ENCODE measurements at regions not wholly inside any gene's neighbourhood (a gene's known extent, or its start where the extent isn't known, plus 50 kb on each side); places are given as distances from the start of the nearest gene placed in this dataset.
A peak's percentile ranks its signal among the peaks of the same experiment; 100 is the strongest.

DNA sequence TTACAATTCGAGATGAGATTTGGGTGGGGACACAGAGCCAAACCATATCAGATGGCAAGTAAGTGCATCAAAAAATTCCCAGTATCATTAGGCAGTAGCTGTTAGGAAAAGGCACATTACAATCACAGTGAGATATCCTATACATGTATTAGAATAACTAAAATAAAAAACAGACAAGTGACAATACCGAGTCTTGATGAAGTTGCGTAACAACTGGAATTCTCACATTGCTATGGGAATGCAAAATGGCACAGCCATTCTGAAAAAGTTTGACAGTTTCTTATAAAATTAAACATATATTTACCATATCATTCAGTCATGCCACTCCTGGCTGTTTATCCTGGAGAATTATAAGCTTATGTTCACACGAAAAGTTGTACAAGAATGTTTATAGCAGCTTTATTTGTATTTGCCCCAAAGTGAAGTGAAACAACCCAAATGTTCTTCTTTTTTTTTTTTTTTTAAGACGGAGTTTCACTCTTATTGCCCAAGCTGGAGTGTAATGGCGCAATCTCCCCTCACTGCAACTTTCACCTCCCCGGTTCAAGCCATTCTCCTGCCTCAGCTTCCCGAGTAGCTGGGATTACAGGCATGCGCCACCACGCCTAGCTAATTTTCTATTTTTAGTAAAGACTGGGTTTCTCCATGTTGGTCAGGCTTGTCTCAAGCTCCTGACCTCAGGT lies 93.1 kb upstream of the TLE1 start:
- Histone ChIP-seq H3K9me1 (ENCODE audit: control insufficient read depth, extremely low read depth, insufficient read depth, low read length) (no peaks in the 10 kb centered on the region), H3K27ac (ENCODE audit: control insufficient read depth, insufficient read depth, low read length) (no peak overlapping the region), H3K9me3 (ENCODE audit: control insufficient read depth, low read depth, low read length) (no peaks in the 10 kb centered on the region), H3K36me3 (ENCODE audit: control insufficient read depth in 2 of 2, extremely low read depth in 1 of 2, insufficient read depth in 2 of 2, low read length in 2 of 2) (no peaks in the 10 kb centered on the region), H3K9ac (ENCODE audit: control insufficient read depth, extremely low read depth, insufficient read depth, low read length) (no peak overlapping the region), H4K20me1 (ENCODE audit: control insufficient read depth, extremely low read depth, insufficient read depth, low read length) (no peaks in the 10 kb centered on the region), H3K27me3 (ENCODE audit: control insufficient read depth, extremely low read depth, insufficient read depth, low read length) (no peaks in the 10 kb centered on the region), H3K4me1 (ENCODE audit: control insufficient read depth, extremely low read depth, insufficient read depth, low read length) (no peaks in the 10 kb centered on the region), H3K4me2 (ENCODE audit: control insufficient read depth, extremely low read depth, insufficient read depth, low read depth, low read length) (no peak overlapping the region), H3K4me3 (ENCODE audit: control insufficient read depth in 2 of 3, extremely low read depth in 1 of 3, insufficient read depth in 2 of 3, low read depth in 1 of 3, low read length in 3 of 3) (no peak overlapping the region), H3K79me2 (ENCODE audit: control insufficient read depth, insufficient read depth, low read length) (no peaks in the 10 kb centered on the region), H2AFZ (ENCODE audit: control insufficient read depth, low read length) (no peak overlapping the region)
- DNase-seq (ENCODE audit: low read depth, low spot score) (no peak), FAIRE-seq (no peak)
- dilution Hi-C loops (cut with MboI; ENCODE audit: extremely low pct_ligation_motif_present, low sequenced_read_pairs), result no loop called here
- TF ChIP-seq EZH2 (IDR thresholded peaks at IDR 0.05; ENCODE audit: low read length), result no peak
- TF ChIP-seq, protein P1, sequence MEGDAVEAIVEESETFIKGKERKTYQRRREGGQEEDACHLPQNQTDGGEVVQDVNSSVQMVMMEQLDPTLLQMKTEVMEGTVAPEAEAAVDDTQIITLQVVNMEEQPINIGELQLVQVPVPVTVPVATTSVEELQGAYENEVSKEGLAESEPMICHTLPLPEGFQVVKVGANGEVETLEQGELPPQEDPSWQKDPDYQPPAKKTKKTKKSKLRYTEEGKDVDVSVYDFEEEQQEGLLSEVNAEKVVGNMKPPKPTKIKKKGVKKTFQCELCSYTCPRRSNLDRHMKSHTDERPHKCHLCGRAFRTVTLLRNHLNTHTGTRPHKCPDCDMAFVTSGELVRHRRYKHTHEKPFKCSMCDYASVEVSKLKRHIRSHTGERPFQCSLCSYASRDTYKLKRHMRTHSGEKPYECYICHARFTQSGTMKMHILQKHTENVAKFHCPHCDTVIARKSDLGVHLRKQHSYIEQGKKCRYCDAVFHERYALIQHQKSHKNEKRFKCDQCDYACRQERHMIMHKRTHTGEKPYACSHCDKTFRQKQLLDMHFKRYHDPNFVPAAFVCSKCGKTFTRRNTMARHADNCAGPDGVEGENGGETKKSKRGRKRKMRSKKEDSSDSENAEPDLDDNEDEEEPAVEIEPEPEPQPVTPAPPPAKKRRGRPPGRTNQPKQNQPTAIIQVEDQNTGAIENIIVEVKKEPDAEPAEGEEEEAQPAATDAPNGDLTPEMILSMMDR (optimal IDR thresholded peaks at IDR 0.05 in 1 of 3, IDR thresholded peaks at IDR 0.05 in 1 of 3, conservative IDR thresholded peaks at IDR 0.05 in 1 of 3; ENCODE audit: extremely low read depth in 1 of 3, insufficient read depth in 2 of 3, low read length in 3 of 3), result no peak

DNA sequence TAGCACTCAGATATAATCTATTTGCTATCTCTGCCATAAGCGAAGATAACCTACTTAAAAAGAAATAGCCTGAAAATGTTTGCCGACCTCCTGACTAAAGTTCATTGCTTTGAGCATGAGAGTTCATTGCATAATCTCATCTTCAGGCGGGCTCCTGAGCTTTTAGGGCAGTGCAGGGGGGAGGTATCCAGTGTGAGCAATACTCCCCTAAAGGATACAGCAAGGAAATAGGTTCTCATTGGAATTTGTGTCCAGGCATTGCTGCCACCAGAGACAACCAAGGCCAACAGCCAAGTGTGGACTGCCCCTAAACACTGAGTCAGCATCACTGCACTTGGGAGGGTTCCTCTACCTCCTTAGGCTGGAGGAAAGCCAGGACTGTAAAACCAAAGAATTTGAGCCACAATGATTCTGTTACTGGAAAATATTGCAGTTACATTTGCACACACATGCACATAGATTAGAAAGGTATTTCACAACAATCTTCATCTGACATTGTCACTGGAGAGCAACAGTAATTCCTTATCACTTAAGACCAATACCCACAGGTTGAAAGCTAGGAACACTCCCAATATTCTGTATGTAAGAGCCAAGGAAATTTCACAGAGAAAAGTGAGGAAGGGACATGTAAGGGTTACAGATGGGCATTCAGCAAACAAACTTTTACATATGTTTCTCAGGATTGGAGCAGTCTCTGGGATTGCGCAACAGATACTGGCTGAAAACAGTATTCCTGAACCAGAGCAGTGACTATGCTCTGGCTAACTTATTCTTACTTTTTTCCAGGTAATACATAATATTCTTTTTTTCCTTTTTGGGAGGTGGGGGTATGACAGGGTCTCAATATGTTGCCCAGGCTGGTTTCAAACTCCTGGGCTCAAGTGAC lies 98.6 kb upstream of the TLE1 start:
- no peaks in the 10 kb centered on the region for H3K36me3 ChIP-seq (ENCODE audit: control insufficient read depth in 2 of 2, extremely low read depth in 1 of 2, insufficient read depth in 2 of 2, low read length in 2 of 2)
- TF ChIP-seq EZH2 (IDR thresholded peaks at IDR 0.05; ENCODE audit: low read length), result no peak
- TF ChIP-seq, protein P1 (optimal IDR thresholded peaks at IDR 0.05 in 1 of 3, IDR thresholded peaks at IDR 0.05 in 1 of 3, conservative IDR thresholded peaks at IDR 0.05 in 1 of 3; ENCODE audit: extremely low read depth in 1 of 3, insufficient read depth in 2 of 3, low read length in 3 of 3), result no peak
- H3K79me2 ChIP-seq (ENCODE audit: control insufficient read depth, insufficient read depth, low read length), result no peaks in the 10 kb centered on the region
- no peak overlapping the region for H3K27ac ChIP-seq (ENCODE audit: control insufficient read depth, insufficient read depth, low read length)
- no peaks in the 10 kb centered on the region for H3K9me1 ChIP-seq (ENCODE audit: control insufficient read depth, extremely low read depth, insufficient read depth, low read length)
- H2AFZ ChIP-seq (ENCODE audit: control insufficient read depth, low read length), result no peak overlapping the region
- DNase-seq (ENCODE audit: low read depth, low spot score), result no peak
- H3K4me2 ChIP-seq (ENCODE audit: control insufficient read depth, extremely low read depth, insufficient read depth, low read depth, low read length), result no peak overlapping the region
- no peak overlapping the region for H3K4me3 ChIP-seq (ENCODE audit: control insufficient read depth in 2 of 3, extremely low read depth in 1 of 3, insufficient read depth in 2 of 3, low read depth in 1 of 3, low read length in 3 of 3)
- no peak overlapping the region for H3K9ac ChIP-seq (ENCODE audit: control insufficient read depth, extremely low read depth, insufficient read depth, low read length)
- no peaks in the 10 kb centered on the region for H3K9me3 ChIP-seq (ENCODE audit: control insufficient read depth, low read depth, low read length)
- FAIRE-seq, result peak; percentile 20
- no peaks in the 10 kb centered on the region for H3K27me3 ChIP-seq (ENCODE audit: control insufficient read depth, extremely low read depth, insufficient read depth, low read length)
- peaks cover 2% of the 10 kb centered on the region for H3K4me1 ChIP-seq (ENCODE audit: control insufficient read depth, extremely low read depth, insufficient read depth, low read length)
- dilution Hi-C loops (cut with MboI; ENCODE audit: extremely low pct_ligation_motif_present, low sequenced_read_pairs), result no loop called here
- H4K20me1 ChIP-seq (ENCODE audit: control insufficient read depth, extremely low read depth, insufficient read depth, low read length), result no peaks in the 10 kb centered on the region
